ENCODE measurements at regions not wholly inside any gene's neighbourhood (a gene's known extent, or its start where the extent isn't known, plus 50 kb on each side); places are given as distances from the start of the nearest gene placed in this dataset.

DNA sequence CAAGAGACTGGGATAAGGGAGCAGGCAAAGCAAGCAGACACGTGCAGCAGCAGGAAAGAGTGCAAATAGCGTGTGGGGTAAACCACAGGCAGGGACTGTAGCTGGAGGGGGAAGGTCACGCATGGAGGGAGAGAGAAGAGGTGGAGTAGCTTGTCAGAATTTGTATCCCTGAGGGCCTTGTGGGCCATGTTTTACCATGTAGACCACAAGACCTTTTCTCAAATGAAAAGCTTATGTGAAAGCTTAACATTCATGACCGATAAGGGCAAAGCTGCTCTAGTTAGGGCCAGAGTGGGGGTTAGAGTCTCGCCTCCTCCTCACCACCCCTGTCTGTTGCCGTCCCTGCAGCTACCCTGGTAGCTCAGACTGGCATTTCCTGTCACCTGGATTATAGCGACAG, 152.9 kb upstream of the E2F7 start:
- TF ChIP-seq CTCF (IDR thresholded peaks at IDR 0.05) (no peak), POLR2A (IDR thresholded peaks at IDR 0.05) (no peak)

All from adrenal gland (tissue), 5 donors.